NB4 (cell line): ENCODE measurements at regions not wholly inside any gene's neighbourhood (a gene's known extent, or its start where the extent isn't known, plus 50 kb on each side); places are given as distances from the start of the nearest gene placed in this dataset.
"Not testable (repeated sequence)": the region's sequence is repeated elsewhere in the genome, so short reads cannot be mapped to it uniquely, and the experiment has no call there.

Source experiments
- DNase-seq: peaks from one replicate; pipeline ENCODE4 v3.0.0; 2010; ENCODE audit warnings: low read depth
- H3K4me3 ChIP-seq: one replicate; pipeline ENCODE4 v1.5.1; 2011; ENCODE audit warnings: mild to moderate bottlenecking, low read depth, low read length, moderate library complexity
- CTCF ChIP-seq: IDR thresholded peaks from one replicate; pipeline ENCODE4 v1.5.1; 2012; ENCODE audit warnings: low read depth, low read length
- MAX ChIP-seq: IDR thresholded peaks from 2 replicates; pipeline ENCODE4 v1.6.1; 2011; ENCODE audit warnings: low read depth, low read length
- MYC ChIP-seq: IDR thresholded peaks from 2 replicates; pipeline ENCODE4 v1.6.1; 2011; ENCODE audit warnings: low read depth, low read length
- POLR2A ChIP-seq: IDR thresholded peaks from 2 replicates; pipeline ENCODE4 v1.6.1; 2011; ENCODE audit warnings: mild to moderate bottlenecking; ENCODE audit not compliant: insufficient read length; ENCODE audit errors: extremely low read depth

GRCh38 chr2:75896779-75897366 lies 186.2 kb upstream of the GCFC2 start:
- TF ChIP-seq CTCF (peak; percentile 93), MAX (no peak)
- DNase-seq, result peak; percentile 73

GRCh38 chr2:75894170-75894569 lies 183.5 kb upstream of the GCFC2 start:
- no peak overlapping the region for H3K4me3 ChIP-seq
- no peak for TF ChIP-seq POLR2A
- TF ChIP-seq MYC, result no peak
- no peak for TF ChIP-seq CTCF
- no peak for TF ChIP-seq MAX
- no peak for DNase-seq

More at GRCh38 chr2:75896779-75897366, 186.2 kb upstream of the GCFC2 start:
- no peak overlapping the region for H3K4me3 ChIP-seq

GRCh38 chr2:75892490-75892889 lies 181.8 kb upstream of the GCFC2 start:
- TF ChIP-seq MYC (no peak), MAX (no peak), POLR2A (no peak), CTCF (no peak)
- no peak for DNase-seq
- H3K4me3 ChIP-seq, result no peak overlapping the region

GRCh38 chr2:75882530-75882929 lies 171.8 kb upstream of the GCFC2 start:
- H3K4me3 ChIP-seq, result no peak overlapping the region
- TF ChIP-seq MYC (no peak), CTCF (no peak), POLR2A (no peak), MAX (no peak)
- no peak for DNase-seq

- H3K4me3 ChIP-seq, DNase-seq: not testable (repeated sequence)
Measured at GRCh38 chr2:75875606-75876005, 164.9 kb upstream of the GCFC2 start.

GRCh38 chr2:75871762-75872614 lies 161.3 kb upstream of the GCFC2 start:
- DNase-seq, H3K4me3 ChIP-seq: not testable (repeated sequence)

GRCh38 chr2:75870651-75871137 lies 160.0 kb upstream of the GCFC2 start:
- H3K4me3 ChIP-seq, result no peak overlapping the region
- DNase-seq, result no peak
- TF ChIP-seq MYC, result no peak
- no peak for TF ChIP-seq POLR2A
- TF ChIP-seq MAX, result no peak
- no peak for TF ChIP-seq CTCF
